DOHH2 (cell line): ENCODE measurements at regions not wholly inside any gene's neighbourhood (a gene's known extent, or its start where the extent isn't known, plus 50 kb on each side); places are given as distances from the start of the nearest gene placed in this dataset.

Source experiments
- H3F3A ChIP-seq: fragments of 200-600 bp; sonication (generic), shearing (Covaris generic); 2 replicates; pipeline ENCODE4 v1.6.0; 2016; ENCODE audit warnings: antibody characterized with exemption, mild to moderate bottlenecking; ENCODE audit not compliant: control insufficient read depth, insufficient read depth
- H3K27ac ChIP-seq: fragments of 200-600 bp; sonication (generic); 2 replicates; pipeline ENCODE4 v1.5.1; 2014; ENCODE audit warnings: low read depth, mild to moderate bottlenecking, low read length, moderate library complexity
- H3K27me3 ChIP-seq: fragments of 200-600 bp; sonication (generic); 2 replicates; pipeline ENCODE4 v1.6.1; 2014; ENCODE audit warnings: mild to moderate bottlenecking, low read length, mixed read lengths; ENCODE audit not compliant: control insufficient read depth
- H3K36me3 ChIP-seq: fragments of 200-600 bp; sonication (generic); 2 replicates; pipeline ENCODE4 v1.6.1; 2014; ENCODE audit warnings: mild to moderate bottlenecking, low read length, moderate library complexity, mixed read lengths; ENCODE audit not compliant: control insufficient read depth
- H3K4me1 ChIP-seq: fragments of 200-600 bp; sonication (generic); 2 replicates; pipeline ENCODE4 v1.6.1; 2014; ENCODE audit warnings: mild to moderate bottlenecking, low read length, mixed read lengths; ENCODE audit not compliant: control insufficient read depth
- H3K4me2 ChIP-seq: fragments of 200-600 bp; sonication (generic); 2 replicates; pipeline ENCODE4 v1.6.0; 2014; ENCODE audit warnings: mild to moderate bottlenecking, low read length, moderate library complexity
- H3K4me3 ChIP-seq: fragments of 200-600 bp; sonication (generic); 2 replicates; pipeline ENCODE4 v1.5.1; 2014; ENCODE audit warnings: mild to moderate bottlenecking, low read length, mixed read lengths
- H3K79me2 ChIP-seq: fragments of 200-600 bp; sonication (generic); 2 replicates; pipeline ENCODE4 v1.6.1; 2014; ENCODE audit warnings: mild to moderate bottlenecking, low read length, mixed read lengths; ENCODE audit not compliant: control insufficient read depth
- H3K9me2 ChIP-seq: fragments of 200-600 bp; sonication (generic); replicated peaks from 2 replicates; pipeline ENCODE4 v1.6.1; 2014; ENCODE audit warnings: mild to moderate bottlenecking, low read length, mixed read lengths; ENCODE audit not compliant: control insufficient read depth
- H3K9me3 ChIP-seq: fragments of 200-600 bp; sonication (generic); 2 replicates; pipeline ENCODE4 v1.6.1; 2014; ENCODE audit warnings: antibody characterized with exemption, low read length, mixed read lengths; ENCODE audit not compliant: control insufficient read depth, insufficient read depth
- H4K20me1 ChIP-seq: fragments of 200-600 bp; sonication (generic); 2 replicates; pipeline ENCODE4 v1.6.0; 2014; ENCODE audit warnings: low read depth, mild to moderate bottlenecking, antibody characterized with exemption, low read length, moderate library complexity; ENCODE audit not compliant: control insufficient read depth, insufficient read depth
- EZH2phosphoT487 ChIP-seq: fragments of 200-600 bp; sonication (generic); IDR thresholded peaks from 2 replicates; pipeline ENCODE4 v1.6.1; 2017; ENCODE audit warnings: borderline replicate concordance, mild to moderate bottlenecking, antibody characterized with exemption, low read length, moderate library complexity, mixed read lengths
- TF ChIP-seq, protein P1 (sequence below): fragments of 200-600 bp; sonication (generic); IDR thresholded peaks from one replicate; pipeline ENCODE4 v1.5.1; 2014; ENCODE audit warnings: antibody characterized with exemption, mild to moderate bottlenecking, low read depth, low read length; ENCODE audit not compliant: poor library complexity, severe bottlenecking

DNA sequence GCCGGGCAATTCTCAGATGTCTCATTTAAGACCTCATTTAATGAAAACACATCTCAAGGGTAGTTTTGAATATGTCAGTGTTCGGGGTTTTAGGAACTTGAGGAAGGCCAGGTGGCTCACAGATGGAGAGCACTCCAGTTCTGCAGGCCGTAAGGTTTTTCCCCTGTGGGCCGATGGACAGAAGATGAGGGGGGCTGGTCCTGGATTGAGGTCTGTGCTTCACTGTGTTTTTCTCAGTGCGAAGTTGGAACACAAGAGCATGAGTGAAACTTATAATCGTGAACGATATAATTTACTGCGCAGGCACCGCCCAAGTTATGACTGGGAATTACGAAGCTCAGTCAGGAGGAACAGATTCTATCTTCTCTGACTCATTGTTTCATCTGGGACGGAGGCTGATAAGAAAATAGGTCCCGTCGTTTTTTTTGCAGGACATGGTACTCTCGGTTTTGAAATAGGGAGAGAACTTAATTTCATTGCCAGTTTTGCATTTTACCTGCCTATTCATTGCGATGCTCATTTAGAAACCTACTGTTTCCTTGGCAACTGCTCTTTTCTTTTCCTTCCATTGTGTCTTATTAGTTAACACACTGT lies 591.0 kb upstream of the PFKP start:
- no peak for TF ChIP-seq EZH2phosphoT487
- TF ChIP-seq, protein P1, sequence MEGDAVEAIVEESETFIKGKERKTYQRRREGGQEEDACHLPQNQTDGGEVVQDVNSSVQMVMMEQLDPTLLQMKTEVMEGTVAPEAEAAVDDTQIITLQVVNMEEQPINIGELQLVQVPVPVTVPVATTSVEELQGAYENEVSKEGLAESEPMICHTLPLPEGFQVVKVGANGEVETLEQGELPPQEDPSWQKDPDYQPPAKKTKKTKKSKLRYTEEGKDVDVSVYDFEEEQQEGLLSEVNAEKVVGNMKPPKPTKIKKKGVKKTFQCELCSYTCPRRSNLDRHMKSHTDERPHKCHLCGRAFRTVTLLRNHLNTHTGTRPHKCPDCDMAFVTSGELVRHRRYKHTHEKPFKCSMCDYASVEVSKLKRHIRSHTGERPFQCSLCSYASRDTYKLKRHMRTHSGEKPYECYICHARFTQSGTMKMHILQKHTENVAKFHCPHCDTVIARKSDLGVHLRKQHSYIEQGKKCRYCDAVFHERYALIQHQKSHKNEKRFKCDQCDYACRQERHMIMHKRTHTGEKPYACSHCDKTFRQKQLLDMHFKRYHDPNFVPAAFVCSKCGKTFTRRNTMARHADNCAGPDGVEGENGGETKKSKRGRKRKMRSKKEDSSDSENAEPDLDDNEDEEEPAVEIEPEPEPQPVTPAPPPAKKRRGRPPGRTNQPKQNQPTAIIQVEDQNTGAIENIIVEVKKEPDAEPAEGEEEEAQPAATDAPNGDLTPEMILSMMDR, result no peak
- Histone ChIP-seq H3K4me2 (no peak overlapping the region), H3K9me2 (no peaks in the 10 kb centered on the region)

DNA sequence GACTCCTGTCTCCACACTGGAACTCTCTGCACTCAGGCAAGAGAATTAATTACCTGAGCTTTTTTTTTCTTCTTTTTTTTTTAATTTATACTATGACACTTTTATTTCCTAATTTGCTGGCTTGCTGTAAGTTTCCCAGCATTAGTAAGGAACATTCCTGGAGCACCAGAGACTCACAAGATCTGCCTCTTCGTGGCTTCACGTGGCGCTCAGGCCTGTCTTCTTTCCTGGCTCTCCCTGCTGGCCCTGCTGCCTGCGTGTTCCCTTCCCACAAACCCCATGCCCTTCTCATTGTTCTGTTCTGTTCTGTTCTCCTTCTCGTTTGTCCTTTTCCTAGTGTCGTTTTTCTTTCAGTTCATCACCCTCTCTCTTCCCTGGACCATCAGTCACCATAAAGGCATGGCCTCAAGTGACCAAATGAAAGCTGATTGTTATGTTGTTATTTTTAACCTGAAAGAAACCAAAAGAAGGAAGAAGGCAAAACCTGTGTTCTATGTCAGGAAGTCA lies 591.6 kb upstream of the PFKP start:
- Histone ChIP-seq H3K79me2 (no peaks in the 10 kb centered on the region), H3K9me3 (no peaks in the 10 kb centered on the region; the same call in 1 of the 2 replicates), H3K27ac (no peak overlapping the region), H3F3A (no peaks in the 10 kb centered on the region), H3K27me3 (no peaks in the 10 kb centered on the region), H3K4me1 (no peaks in the 10 kb centered on the region), H3K36me3 (no peaks in the 10 kb centered on the region), H3K4me3 (no peak overlapping the region), H3K4me2 (no peak overlapping the region), H3K9me2 (no peaks in the 10 kb centered on the region), H4K20me1 (no peaks in the 10 kb centered on the region)
- TF ChIP-seq, protein P1, result no peak
- TF ChIP-seq EZH2phosphoT487, result no peak

More for the DNA sequence above, 591.0 kb upstream of the PFKP start:
- Histone ChIP-seq H3K9me3 (no peaks in the 10 kb centered on the region; the same call in 1 of the 2 replicates), H3K36me3 (no peaks in the 10 kb centered on the region), H3K4me1 (no peaks in the 10 kb centered on the region), H3K27ac (no peak overlapping the region), H3K4me3 (no peak overlapping the region), H3F3A (no peaks in the 10 kb centered on the region), H3K79me2 (no peaks in the 10 kb centered on the region), H3K27me3 (no peaks in the 10 kb centered on the region), H4K20me1 (no peaks in the 10 kb centered on the region)

DNA sequence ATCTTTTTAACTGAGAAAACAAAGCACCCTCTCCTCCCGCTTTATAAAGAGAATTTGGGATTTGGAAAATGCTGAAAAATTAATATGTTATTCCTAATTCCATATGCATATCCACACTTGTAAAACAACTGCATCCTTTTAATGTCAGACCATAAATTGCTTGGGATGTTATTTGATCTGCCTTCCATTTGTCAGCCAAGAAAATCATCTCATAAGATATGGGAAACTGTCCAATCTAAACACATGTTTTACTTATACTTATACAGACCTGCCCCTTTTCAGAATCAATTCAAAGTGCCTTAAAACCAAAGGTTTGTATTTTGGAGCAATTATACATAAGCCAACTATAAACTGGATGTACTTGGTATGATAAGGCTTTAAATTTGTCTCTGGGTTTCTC lies 595.5 kb upstream of the PFKP start:
- Histone ChIP-seq H3F3A (no peaks in the 10 kb centered on the region), H3K79me2 (no peaks in the 10 kb centered on the region), H3K4me2 (no peak overlapping the region), H3K9me2 (no peaks in the 10 kb centered on the region), H3K4me3 (no peak overlapping the region), H4K20me1 (no peaks in the 10 kb centered on the region), H3K36me3 (no peaks in the 10 kb centered on the region), H3K4me1 (no peaks in the 10 kb centered on the region), H3K27me3 (no peaks in the 10 kb centered on the region), H3K27ac (no peak overlapping the region), H3K9me3 (no peaks in the 10 kb centered on the region; the same call in 1 of the 2 replicates)
- TF ChIP-seq EZH2phosphoT487, result no peak
- TF ChIP-seq, protein P1, result no peak
